Kidney epithelial cell (primary cell): ENCODE measurements at regions not wholly inside any gene's neighbourhood (a gene's known extent, or its start where the extent isn't known, plus 50 kb on each side); places are given as distances from the start of the nearest gene placed in this dataset.

Experiments
- DNase-seq: peaks from one replicate; pipeline ENCODE4 v3.0.0-alpha.2; 2010; ENCODE audit warnings: low read depth
- H3K27me3 ChIP-seq: 2 replicates; pipeline ENCODE4 v1.6.0; 2011; ENCODE audit warnings: low read length; ENCODE audit not compliant: control insufficient read depth, insufficient read depth
- H3K36me3 ChIP-seq: 2 replicates; pipeline ENCODE4 v1.5.1; 2011; ENCODE audit warnings: low read length; ENCODE audit not compliant: control insufficient read depth, insufficient read depth
- H3K4me3 ChIP-seq: 2 replicates; pipeline ENCODE4 v1.5.1; 2011; ENCODE audit warnings: low read depth, mild to moderate bottlenecking, control low read depth, low read length
- TF ChIP-seq, protein P1 (sequence below): IDR thresholded peaks from 2 replicates; pipeline ENCODE4 v1.5.1; 2011; ENCODE audit warnings: mild to moderate bottlenecking, moderate library complexity, low read length, control low read depth, inconsistent platforms; ENCODE audit not compliant: insufficient read depth, poor library complexity, severe bottlenecking

GRCh38 chr4:181541396-181541795 lies 701.8 kb upstream of the TENM3 start:
- Histone ChIP-seq H3K36me3 (no peaks in the 10 kb centered on the region), H3K4me3 (no peak overlapping the region), H3K27me3 (no peaks in the 10 kb centered on the region)
- no peak for DNase-seq
- TF ChIP-seq, protein P1, sequence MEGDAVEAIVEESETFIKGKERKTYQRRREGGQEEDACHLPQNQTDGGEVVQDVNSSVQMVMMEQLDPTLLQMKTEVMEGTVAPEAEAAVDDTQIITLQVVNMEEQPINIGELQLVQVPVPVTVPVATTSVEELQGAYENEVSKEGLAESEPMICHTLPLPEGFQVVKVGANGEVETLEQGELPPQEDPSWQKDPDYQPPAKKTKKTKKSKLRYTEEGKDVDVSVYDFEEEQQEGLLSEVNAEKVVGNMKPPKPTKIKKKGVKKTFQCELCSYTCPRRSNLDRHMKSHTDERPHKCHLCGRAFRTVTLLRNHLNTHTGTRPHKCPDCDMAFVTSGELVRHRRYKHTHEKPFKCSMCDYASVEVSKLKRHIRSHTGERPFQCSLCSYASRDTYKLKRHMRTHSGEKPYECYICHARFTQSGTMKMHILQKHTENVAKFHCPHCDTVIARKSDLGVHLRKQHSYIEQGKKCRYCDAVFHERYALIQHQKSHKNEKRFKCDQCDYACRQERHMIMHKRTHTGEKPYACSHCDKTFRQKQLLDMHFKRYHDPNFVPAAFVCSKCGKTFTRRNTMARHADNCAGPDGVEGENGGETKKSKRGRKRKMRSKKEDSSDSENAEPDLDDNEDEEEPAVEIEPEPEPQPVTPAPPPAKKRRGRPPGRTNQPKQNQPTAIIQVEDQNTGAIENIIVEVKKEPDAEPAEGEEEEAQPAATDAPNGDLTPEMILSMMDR: no peak

DNA sequence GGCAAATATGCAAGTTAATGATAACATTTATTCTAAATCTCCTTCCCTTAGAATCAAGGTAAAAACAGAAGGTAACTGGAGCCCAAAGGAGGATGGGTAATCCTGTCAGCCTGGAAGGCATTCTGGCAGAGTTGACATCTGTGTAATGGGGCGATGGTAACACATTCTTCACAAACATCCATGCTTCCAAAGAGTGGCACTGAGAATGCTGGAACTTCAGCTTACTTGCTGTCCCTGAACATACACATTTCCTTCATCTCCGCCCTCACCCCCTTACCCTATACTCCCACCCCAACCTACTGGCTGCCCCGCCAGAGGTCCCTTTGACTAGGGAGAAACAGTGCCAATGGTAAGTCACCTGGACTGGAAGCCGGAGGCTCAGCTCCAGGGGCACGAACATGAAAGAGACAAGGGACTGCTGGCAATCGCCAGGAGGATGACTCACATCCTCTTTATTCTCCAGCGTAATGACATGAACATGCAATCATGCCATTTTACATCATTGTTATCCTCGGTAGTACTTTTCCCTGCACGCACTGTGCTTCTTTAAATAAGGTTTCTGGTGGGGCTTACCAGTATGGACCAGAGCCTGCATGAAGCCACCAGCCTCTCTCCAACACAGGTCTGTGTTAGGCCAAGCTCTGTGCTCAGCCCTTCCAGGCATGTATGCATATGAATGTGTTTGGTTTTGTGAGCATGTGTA lies 694.2 kb upstream of the TENM3 start:
- H3K4me3 ChIP-seq: no peak overlapping the region
- DNase-seq: peak; percentile 34
- H3K27me3 ChIP-seq: no peaks in the 10 kb centered on the region
- TF ChIP-seq, protein P1: no peak
- no peaks in the 10 kb centered on the region for H3K36me3 ChIP-seq

DNA sequence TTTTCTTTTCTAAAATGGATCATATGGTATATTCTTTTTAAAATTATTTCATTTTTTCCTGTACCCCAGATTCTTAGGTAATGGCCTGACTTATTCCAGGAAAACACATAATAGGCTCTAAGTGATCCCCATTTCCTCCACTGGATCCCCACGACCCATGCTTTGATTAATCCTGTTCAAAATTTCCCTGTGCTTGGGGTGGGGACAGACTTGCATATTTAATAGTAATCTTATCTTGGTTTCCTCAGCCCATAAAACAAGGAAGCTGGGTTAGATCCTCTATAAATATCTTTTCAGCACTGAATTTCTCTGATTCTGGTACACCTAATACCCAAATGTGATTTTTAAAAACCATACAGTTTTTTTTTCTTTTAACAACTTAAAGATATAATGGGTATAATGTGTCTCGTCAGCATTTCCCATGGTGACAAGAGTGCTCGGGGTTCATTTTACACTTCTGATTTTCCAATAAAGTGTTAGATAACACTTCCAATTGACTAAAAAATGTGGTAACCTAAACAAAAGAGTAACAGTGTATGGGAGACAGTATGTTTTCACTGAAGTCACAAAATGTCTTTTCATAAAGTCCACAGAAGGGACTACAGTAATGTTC lies 693.5 kb upstream of the TENM3 start:
- no peak for DNase-seq
- Histone ChIP-seq H3K36me3 (no peaks in the 10 kb centered on the region), H3K27me3 (no peaks in the 10 kb centered on the region), H3K4me3 (no peak overlapping the region)
- TF ChIP-seq, protein P1: no peak

- H3K27me3 ChIP-seq: no peaks in the 10 kb centered on the region
- TF ChIP-seq, protein P1: no peak
- DNase-seq: no peak
- no peaks in the 10 kb centered on the region for H3K36me3 ChIP-seq
- no peak overlapping the region for H3K4me3 ChIP-seq
These were observed 692.8 kb upstream of the TENM3 start for GRCh38 chr4:181550381-181550780.

DNA sequence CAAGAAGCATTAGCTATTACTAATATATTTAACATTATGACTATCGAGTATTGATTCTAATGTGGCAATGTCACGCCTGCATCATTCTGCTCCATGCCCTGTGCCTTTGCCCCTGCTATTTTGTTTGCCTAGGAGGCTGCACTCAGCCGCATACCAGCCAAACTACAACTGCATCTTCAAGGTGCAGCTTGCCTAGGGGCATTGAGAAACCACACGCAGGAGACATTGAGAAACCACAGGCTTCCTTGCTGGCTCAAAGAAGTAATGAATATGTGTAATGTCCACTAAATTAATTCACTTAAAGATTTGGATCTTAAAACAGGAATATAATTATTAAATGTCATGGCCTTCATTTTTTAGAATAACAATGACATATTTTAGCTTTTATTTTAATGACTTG lies 683.6 kb upstream of the TENM3 start:
- DNase-seq: no peak
- no peaks in the 10 kb centered on the region for H3K27me3 ChIP-seq
- no peaks in the 10 kb centered on the region for H3K36me3 ChIP-seq
- TF ChIP-seq, protein P1: no peak
- no peak overlapping the region for H3K4me3 ChIP-seq

DNA sequence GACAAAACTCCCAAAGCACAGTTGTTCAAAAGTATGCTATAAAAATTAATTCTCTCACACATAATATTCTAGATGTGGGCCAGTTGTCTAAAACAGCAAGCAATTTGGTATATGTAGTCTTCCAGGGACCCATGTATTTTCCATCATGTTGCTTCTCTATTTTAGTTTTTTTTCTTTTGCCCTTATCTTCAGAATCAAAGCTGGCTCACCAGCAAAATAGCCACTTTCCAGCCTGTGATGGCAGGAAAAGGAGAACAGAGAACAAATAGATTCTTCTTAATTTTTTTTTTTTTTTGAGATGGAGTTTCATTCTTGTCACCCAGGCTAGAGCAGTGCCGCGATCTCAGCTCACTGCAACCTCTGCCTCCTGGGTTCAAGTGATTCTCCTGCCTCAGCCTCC lies 680.8 kb upstream of the TENM3 start:
- no peak overlapping the region for H3K4me3 ChIP-seq
- TF ChIP-seq, protein P1: no peak
- H3K36me3 ChIP-seq: no peaks in the 10 kb centered on the region
- DNase-seq: no peak
- no peaks in the 10 kb centered on the region for H3K27me3 ChIP-seq
